HUES64 (cell line): ENCODE measurements at regions not wholly inside any gene's neighbourhood (a gene's known extent, or its start where the extent isn't known, plus 50 kb on each side); places are given as distances from the start of the nearest gene placed in this dataset.
"Not testable (repeated sequence)": the region's sequence is repeated elsewhere in the genome, so short reads cannot be mapped to it uniquely, and the experiment has no call there.

Experiments
- H3K27ac ChIP-seq: 2 replicates; pipeline ENCODE4 v1.7.0; 2013; ENCODE audit warnings: low read depth, low read length, inconsistent platforms
- H3K27me3 ChIP-seq: 2 replicates; pipeline ENCODE4 v1.6.1; 2013; ENCODE audit warnings: mild to moderate bottlenecking, low read length; ENCODE audit not compliant: insufficient read depth
- H3K36me3 ChIP-seq: 2 replicates; pipeline ENCODE4 v1.6.1; 2013; ENCODE audit warnings: mild to moderate bottlenecking, low read length; ENCODE audit not compliant: insufficient read depth
- H3K4me1 ChIP-seq: 2 replicates; pipeline ENCODE4 v1.6.1; 2013; ENCODE audit warnings: mild to moderate bottlenecking, low read length, moderate library complexity; ENCODE audit not compliant: insufficient read depth
- H3K4me3 ChIP-seq: 2 replicates; pipeline ENCODE4 v1.5.1; 2013; ENCODE audit warnings: mild to moderate bottlenecking, low read length, moderate library complexity
- H3K9ac ChIP-seq: 2 replicates; pipeline ENCODE4 v1.6.1; 2013; ENCODE audit warnings: mild to moderate bottlenecking, low read depth, low read length
- H3K9me3 ChIP-seq: 2 replicates; pipeline ENCODE4 v1.6.1; 2013; ENCODE audit warnings: low read depth, low read length; ENCODE audit not compliant: insufficient read depth
- WGBS: fragments of 150-250, 120-280 bp; methylation state at CpG from one replicate; pipeline ENCODE4 v1.1.7; 2013; ENCODE audit warnings: missing lambda C conversion rate; 5-methylcytosine and 5-hydroxymethylcytosine counted together

DNA sequence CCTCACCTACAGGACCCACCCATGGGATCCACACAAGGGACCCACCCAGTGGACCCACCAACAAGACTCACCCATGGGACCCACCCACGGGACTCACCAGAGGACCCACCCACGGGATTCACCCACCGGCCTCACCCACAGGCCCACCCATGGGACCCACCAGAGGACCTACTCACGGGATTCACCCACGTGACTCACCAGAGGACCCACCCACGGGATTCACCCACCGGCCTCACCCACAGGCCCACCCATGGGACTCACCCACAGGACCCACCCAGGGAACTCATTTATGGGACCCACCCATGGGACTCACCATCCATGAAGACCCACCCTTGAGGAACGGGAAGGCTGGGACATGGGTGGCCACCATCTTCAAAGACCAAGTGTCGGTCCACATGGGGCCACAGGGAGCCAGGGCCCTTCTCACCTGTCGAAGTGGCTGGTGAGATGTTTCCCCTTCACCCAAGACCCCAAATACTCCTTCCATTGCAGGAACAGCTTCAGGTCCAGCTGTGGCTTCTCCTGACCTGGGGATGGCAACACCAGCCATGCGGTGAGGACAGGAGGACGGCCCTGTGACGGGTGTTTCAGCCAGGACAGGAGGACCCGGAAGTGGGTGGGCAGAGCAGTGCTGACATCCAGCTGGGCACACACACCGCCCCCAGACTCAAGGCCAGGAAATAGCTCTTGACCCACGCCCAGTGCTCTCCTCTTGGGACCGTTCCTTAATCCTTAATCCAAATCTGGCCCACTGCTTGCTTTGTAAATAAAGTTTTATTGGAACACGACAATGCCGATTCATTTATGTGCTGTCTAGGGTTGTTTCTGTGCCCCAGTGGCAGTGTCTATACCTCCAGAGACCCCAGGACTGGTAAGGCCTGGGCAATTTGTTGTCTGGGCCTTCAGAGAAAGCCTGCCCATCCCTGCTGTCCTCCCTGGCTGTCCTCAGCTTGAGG lies 1005.1 kb downstream of the BRD1 start:
- Histone ChIP-seq H3K4me1 (peaks cover under 1% of the 10 kb centered on the region; the same call in 1 of the 2 replicates), H3K9me3 (no peaks in the 10 kb centered on the region)
- WGBS, result 94% methylated on average over 19 of the region's 19 CpGs

DNA sequence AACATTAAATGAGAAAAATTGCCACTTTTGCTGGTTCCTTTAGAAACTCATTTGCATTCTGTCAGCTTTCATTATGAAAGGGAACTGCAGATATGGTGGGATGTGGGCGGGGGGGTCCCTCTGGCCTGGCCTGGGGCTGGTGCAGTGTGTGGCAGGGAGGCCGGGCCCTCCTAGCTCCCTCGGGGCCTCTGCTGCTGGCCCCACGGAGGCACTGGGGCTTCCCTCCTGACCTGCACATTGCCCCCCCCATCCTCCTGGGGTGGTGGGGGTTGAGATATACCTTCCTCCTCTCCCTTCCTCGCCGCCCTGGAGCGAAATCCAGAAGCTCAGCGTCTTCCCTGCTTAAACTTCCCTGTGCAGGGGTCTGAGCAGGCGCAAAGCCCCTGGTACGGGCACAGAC lies 1005.9 kb downstream of the BRD1 start:
- Histone ChIP-seq H3K9ac (no peak overlapping the region), H3K4me3 (no peak overlapping the region), H3K4me1 (no peaks in the 10 kb centered on the region), H3K36me3 (no peaks in the 10 kb centered on the region), H3K9me3 (no peaks in the 10 kb centered on the region), H3K27ac (no peak overlapping the region), H3K27me3 (no peaks in the 10 kb centered on the region)
- WGBS, result 98% methylated on average over 9 of the region's 10 CpGs

More for the DNA sequence above, 1005.1 kb downstream of the BRD1 start:
- Histone ChIP-seq H3K9ac (no peak overlapping the region), H3K27ac (no peak overlapping the region), H3K27me3 (no peaks in the 10 kb centered on the region), H3K4me3 (no peak overlapping the region), H3K36me3 (no peaks in the 10 kb centered on the region)

DNA sequence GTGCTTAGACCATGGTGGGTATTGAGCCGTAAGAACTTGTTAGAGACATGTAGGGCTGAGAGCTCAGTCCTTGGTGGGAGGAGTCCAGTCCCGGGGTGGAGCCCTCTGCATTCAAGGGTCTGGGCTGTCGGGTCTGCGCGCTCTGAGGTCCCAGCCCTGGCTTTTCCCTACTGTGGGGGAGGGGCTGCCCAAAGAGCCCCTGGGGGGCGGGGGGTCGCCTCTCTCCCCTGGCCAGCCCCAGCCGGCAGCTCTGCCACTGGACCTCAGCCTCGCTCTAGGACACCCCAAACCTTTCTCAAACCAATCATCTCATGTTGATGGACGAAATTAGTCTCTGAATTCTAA lies 1006.4 kb downstream of the BRD1 start:
- H3K4me1 ChIP-seq, result no peaks in the 10 kb centered on the region
- H3K36me3 ChIP-seq, result no peaks in the 10 kb centered on the region
- no peak overlapping the region for H3K27ac ChIP-seq
- no peak overlapping the region for H3K9ac ChIP-seq
- H3K27me3 ChIP-seq, result no peaks in the 10 kb centered on the region
- no peak overlapping the region for H3K4me3 ChIP-seq
- WGBS, result 94% methylated on average over 10 of the region's 10 CpGs
- no peaks in the 10 kb centered on the region for H3K9me3 ChIP-seq

DNA sequence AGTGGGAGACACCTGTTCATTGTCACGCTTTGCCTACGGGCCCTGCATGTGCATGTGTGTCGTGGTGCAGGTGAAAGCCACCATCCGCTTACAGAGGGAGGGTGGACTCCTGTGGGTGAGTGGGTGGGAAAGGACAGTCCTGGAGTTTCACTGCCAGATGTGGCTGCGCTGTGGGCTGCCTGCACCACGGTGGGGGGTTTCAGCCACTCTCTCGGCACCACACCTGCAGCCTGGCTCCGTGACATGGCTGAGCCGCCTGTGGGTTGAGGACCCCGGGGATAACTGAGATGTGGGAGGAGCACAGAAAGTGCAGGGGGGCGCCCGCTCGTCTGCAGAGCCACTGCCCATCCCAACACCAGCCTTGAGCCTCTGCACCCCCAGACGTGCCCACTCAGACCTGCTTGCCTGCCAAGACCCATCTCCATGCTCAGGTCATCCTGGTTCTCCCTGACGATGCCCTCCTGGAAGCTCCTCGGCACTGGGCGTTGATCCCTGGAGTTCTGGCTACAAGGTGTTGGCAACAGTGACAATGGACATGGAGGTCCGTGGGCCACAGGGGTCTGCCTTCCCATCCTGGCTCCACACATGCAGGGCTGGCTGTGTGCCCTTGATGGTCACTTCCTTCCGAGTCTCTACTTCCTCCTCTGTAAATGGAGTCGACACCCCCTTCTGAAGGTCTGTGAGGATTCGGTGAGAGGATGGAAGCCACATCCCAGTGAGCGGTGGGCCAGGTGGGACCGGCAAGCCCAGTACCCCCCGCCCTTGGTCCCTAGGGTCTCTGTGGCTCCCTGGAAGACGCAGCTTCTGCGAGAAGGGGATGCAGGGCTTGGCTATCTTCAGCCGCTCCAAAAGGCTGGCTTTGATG lies 1007.0 kb downstream of the BRD1 start:
- Histone ChIP-seq H3K27ac (no peak overlapping the region), H3K9ac (no peak overlapping the region), H3K4me3 (no peak overlapping the region), H3K9me3 (no peaks in the 10 kb centered on the region), H3K36me3 (no peaks in the 10 kb centered on the region), H3K27me3 (no peaks in the 10 kb centered on the region), H3K4me1 (no peaks in the 10 kb centered on the region)
- 95% methylated on average over 27 of the region's 27 CpGs for WGBS

DNA sequence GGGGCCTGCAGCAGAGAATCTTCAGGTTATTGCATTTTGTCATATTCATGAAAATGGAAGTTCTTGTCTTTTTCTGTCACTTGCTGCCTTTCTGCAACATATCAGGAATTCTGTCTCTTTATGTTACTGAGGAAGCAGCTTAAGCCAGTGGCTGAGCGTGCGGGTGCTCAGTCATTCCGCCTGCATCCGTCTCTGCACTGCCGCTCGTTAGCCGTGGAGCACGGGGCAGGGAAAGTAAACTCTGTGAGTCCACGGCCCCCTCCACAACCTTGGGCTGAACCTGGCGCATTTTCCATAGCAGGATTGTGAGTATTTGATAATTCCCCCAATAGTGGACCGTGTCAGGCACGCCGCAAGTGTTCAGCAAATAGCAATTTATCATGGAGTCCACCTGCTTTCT lies 1007.7 kb downstream of the BRD1 start:
- WGBS, result 97% methylated on average over 13 of the region's 13 CpGs
- Histone ChIP-seq H3K9ac (no peak overlapping the region), H3K36me3 (no peaks in the 10 kb centered on the region), H3K4me3 (no peak overlapping the region), H3K4me1 (no peaks in the 10 kb centered on the region), H3K27me3 (no peaks in the 10 kb centered on the region), H3K27ac (no peak overlapping the region), H3K9me3 (no peaks in the 10 kb centered on the region)

DNA sequence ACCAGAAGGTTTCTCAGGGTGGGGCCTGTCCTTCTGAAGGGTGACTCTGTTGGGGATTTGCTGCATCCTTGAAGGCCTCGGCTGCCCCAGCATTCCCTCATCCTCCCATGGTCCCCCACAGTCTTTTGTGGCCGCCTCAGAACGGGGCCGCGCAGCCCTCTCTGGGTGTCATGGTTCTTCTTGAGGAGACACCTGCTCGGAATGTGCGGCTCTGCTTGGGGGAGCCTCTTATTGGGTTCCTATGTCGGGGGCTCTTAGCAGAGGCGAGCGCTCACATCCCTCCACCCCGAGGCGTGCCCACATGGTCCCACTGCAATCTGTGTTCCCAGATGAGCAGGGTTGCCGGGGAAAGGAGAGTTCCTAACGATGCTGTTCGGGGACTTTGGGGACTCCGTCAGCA lies 1008.4 kb downstream of the BRD1 start:
- Histone ChIP-seq H3K27me3 (no peaks in the 10 kb centered on the region), H3K4me3 (no peak overlapping the region), H3K9ac (no peak overlapping the region), H3K27ac (no peak overlapping the region), H3K36me3 (no peaks in the 10 kb centered on the region), H3K4me1 (no peaks in the 10 kb centered on the region), H3K9me3 (no peaks in the 10 kb centered on the region)
- 94% methylated on average over 16 of the region's 16 CpGs for WGBS

DNA sequence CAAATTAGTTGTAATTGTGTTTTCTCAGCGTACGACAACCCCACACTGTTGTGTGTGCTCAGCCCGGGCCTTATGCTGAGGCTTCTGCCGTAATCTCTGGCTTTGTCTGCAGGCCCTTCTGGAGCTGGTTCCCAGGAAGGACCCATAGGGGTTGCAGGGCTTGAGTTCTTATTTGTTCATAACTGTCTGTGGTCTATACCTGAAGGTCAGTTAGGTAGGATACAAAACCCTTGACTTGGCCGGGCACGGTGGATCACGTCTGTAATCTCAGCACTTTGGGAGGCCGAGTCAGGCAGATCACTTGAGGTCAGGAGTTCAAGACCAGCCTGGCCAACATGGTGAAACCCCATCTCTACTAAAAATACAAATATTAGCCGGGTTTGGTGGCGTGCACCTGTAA lies 1010.2 kb downstream of the BRD1 start:
- not testable (repeated sequence) for H3K9ac ChIP-seq, H3K36me3 ChIP-seq, H3K27me3 ChIP-seq, H3K4me3 ChIP-seq, H3K27ac ChIP-seq, H3K9me3 ChIP-seq, H3K4me1 ChIP-seq
- 96% methylated on average over 10 of the region's 10 CpGs for WGBS

DNA sequence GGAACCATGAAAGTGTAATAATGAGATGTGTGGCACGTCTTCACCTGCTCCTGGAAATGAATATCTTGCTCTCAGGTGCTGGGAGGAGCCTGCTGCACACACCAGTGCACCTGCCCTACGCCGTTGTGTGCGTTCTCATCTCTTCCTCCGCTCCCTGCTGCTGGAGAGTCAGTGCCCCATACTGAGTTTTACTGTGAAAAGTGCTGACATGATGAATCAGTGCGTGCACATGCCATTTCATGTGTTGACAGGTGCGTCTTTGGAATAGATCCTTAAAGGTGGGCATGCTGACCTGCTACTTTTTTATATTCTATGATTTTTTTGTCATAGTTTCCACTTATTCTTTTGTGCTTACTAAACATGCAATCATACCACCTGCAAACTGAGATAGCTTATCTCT lies 1015.8 kb downstream of the BRD1 start:
- H3K9ac ChIP-seq, result no peak overlapping the region
- H3K27ac ChIP-seq, result no peak overlapping the region
- no peaks in the 10 kb centered on the region for H3K27me3 ChIP-seq
- H3K4me3 ChIP-seq, result no peak overlapping the region
- no peaks in the 10 kb centered on the region for H3K9me3 ChIP-seq
- H3K4me1 ChIP-seq, result no peaks in the 10 kb centered on the region
- no peaks in the 10 kb centered on the region for H3K36me3 ChIP-seq
- 93% methylated on average over 7 of the region's 7 CpGs for WGBS

DNA sequence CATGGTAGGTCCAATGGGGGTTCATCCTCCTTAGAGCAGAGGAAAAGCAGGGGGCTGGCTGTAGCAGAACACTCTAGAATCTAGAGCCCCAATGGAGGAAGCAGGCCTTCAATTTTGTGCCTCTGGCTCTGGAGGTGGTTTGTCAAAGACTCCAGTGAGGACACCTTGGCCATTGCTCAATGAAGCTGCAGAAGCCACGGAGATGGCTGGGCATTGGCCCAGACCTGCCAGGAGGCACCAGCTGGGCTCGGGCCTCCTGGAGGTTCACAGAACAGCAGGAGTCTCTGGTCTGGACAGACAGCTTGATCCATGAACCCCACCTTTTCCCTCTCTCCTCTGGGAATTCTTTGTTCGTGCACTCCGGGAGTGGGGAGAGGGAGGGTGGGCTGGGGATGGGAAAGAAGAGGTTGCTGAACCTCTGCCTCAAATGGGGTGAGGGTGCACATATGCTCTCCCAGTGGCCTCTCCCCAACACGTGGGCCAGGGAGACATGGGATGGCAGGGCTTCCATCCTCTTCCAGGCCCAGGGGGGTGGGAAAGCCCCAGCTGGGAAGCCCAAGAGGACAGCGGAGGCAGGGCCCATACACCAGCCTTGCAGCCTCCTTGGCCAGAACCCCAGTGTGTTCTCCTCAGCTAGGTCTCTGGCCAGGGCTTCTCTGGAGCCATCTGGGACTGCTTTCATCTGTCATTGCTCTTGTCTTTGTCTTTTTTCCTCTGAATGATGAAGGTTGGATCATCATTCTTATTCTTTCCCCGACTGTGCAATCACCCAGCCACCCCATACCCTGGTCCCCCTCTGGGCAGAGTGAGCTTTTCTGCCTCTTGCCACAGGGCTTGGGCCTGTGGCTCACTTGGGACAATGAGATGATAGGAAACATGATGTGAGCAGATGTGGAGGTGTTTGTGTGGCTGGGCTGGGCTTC lies 1019.4 kb downstream of the BRD1 start:
- Histone ChIP-seq H3K36me3 (no peaks in the 10 kb centered on the region), H3K9me3 (no peaks in the 10 kb centered on the region), H3K27me3 (no peaks in the 10 kb centered on the region), H3K9ac (no peak overlapping the region), H3K4me3 (no peak overlapping the region), H3K27ac (no peak overlapping the region), H3K4me1 (no peaks in the 10 kb centered on the region)
- 83% methylated on average over 6 of the region's 7 CpGs for WGBS

DNA sequence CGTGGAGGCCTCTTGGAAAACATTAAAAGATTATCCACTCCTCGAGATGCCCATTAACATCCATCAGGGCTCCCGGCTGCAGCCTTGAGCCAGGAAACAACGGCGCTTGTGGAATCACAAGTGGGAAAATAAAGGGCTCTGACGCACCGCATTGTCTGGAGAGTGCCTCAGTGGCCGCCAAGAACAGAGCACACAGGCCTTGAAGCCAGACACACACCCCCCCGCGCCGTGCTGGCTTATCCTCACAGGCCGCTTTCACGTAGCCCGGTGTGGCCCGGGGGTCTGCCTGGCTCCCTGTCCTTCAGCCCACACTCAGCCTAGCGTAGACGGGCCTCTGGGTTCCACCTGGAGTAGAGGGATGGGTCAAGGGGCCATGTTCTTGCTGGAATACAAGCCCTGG lies 1020.5 kb downstream of the BRD1 start:
- Histone ChIP-seq H3K4me3 (no peak overlapping the region), H3K9me3 (no peaks in the 10 kb centered on the region), H3K4me1 (no peaks in the 10 kb centered on the region), H3K27me3 (no peaks in the 10 kb centered on the region), H3K36me3 (no peaks in the 10 kb centered on the region), H3K9ac (no peak overlapping the region), H3K27ac (no peak overlapping the region)
- 96% methylated on average over 17 of the region's 17 CpGs for WGBS
